Right atrium auricular region (tissue), 2 donors: ENCODE measurements at regions not wholly inside any gene's neighbourhood (a gene's known extent, or its start where the extent isn't known, plus 50 kb on each side); places are given as distances from the start of the nearest gene placed in this dataset.

Experiments used
- DNase-seq: peaks from one replicate; pipeline ENCODE4 v3.0.0-alpha.2; 2019; ENCODE audit warnings: low spot score
- H3K27ac ChIP-seq, 2 donors: fragments of 200-600 bp; sonication (generic); 1 replicate in 1 of 2; 2 replicates in 1 of 2; pipeline ENCODE4 v1.5.1; 2016 to 2019
- H3K27me3 ChIP-seq, 2 donors: fragments of 200-600 bp; sonication (generic); one replicate each; pipeline versions ENCODE4 v1.5.1 to v1.6.0; 2017 to 2019
- H3K36me3 ChIP-seq: fragments of 200-600 bp; sonication (generic); one replicate; pipeline ENCODE4 v1.5.1; 2016
- H3K4me1 ChIP-seq, 2 donors: fragments of 200-600 bp; sonication (generic); one replicate each; pipeline versions ENCODE4 v1.5.1 to v1.6.0; 2017 to 2019
- H3K4me3 ChIP-seq, 2 donors: fragments of 200-600 bp; sonication (generic); 1 replicate in 1 of 2; 2 replicates in 1 of 2; pipeline ENCODE4 v1.5.1; 2017 to 2019; ENCODE audit warnings: mild to moderate bottlenecking in 1 of 2, moderate library complexity in 1 of 2
- H3K9me3 ChIP-seq, 2 donors: fragments of 200-600 bp; sonication (generic); one replicate each; pipeline ENCODE4 v1.5.1; 2019
- CTCF ChIP-seq, 2 donors: fragments of 200-600 bp; sonication (generic); IDR thresholded peaks; one replicate each; pipeline ENCODE4 v1.5.1; 2019; ENCODE audit warnings: antibody characterized with exemption in 2 of 2

- Histone ChIP-seq H3K9me3 (no peaks in the 10 kb centered on the region), H3K27me3 (no peaks in the 10 kb centered on the region), H3K4me1 (no peaks in the 10 kb centered on the region), H3K36me3 (no peaks in the 10 kb centered on the region), H3K27ac (no peak overlapping the region), H3K4me3 (no peak overlapping the region)
- TF ChIP-seq CTCF (IDR thresholded peaks at IDR 0.05), result no peak
- no peak for DNase-seq
Observed at GRCh38 chr5:74462356-74462755, 178.2 kb downstream of the ENC1 start.

- Histone ChIP-seq H3K36me3 (no peaks in the 10 kb centered on the region), H3K9me3 (no peaks in the 10 kb centered on the region), H3K4me3 (no peak overlapping the region), H3K4me1 (no peaks in the 10 kb centered on the region), H3K27ac (no peak overlapping the region), H3K27me3 (no peaks in the 10 kb centered on the region)
- TF ChIP-seq CTCF (IDR thresholded peaks at IDR 0.05), result no peak
- no peak for DNase-seq
Observed at GRCh38 chr5:74461251-74461650, 179.3 kb downstream of the ENC1 start.

- DNase-seq, result no peak
- Histone ChIP-seq H3K4me3 (no peak overlapping the region), H3K9me3 (no peaks in the 10 kb centered on the region), H3K27ac (no peak overlapping the region), H3K27me3 (no peaks in the 10 kb centered on the region), H3K4me1 (no peaks in the 10 kb centered on the region), H3K36me3 (no peaks in the 10 kb centered on the region)
- TF ChIP-seq CTCF (IDR thresholded peaks at IDR 0.05), result no peak
Observed at GRCh38 chr5:74460694-74461093, 179.8 kb downstream of the ENC1 start.

- Histone ChIP-seq H3K27ac (no peak overlapping the region), H3K4me1 (no peaks in the 10 kb centered on the region), H3K27me3 (no peaks in the 10 kb centered on the region), H3K36me3 (no peaks in the 10 kb centered on the region), H3K9me3 (no peaks in the 10 kb centered on the region), H3K4me3 (no peak overlapping the region)
- no peak for TF ChIP-seq CTCF (IDR thresholded peaks at IDR 0.05)
- DNase-seq, result no peak
Observed at GRCh38 chr5:74459984-74460383, 180.5 kb downstream of the ENC1 start.

GRCh38 chr5:74457876-74458275, 182.7 kb downstream of the ENC1 start:
- no peaks in the 10 kb centered on the region for H3K9me3 ChIP-seq
- TF ChIP-seq CTCF (IDR thresholded peaks at IDR 0.05), result no peak
- H3K4me3 ChIP-seq, result no peak overlapping the region
- H3K27ac ChIP-seq, result no peak overlapping the region
- H3K36me3 ChIP-seq, result no peaks in the 10 kb centered on the region
- no peaks in the 10 kb centered on the region for H3K27me3 ChIP-seq
- no peak for DNase-seq
- no peaks in the 10 kb centered on the region for H3K4me1 ChIP-seq

GRCh38 chr5:74454263-74455030, 186.1 kb downstream of the ENC1 start:
- Histone ChIP-seq H3K4me3 (no peak overlapping the region), H3K36me3 (no peaks in the 10 kb centered on the region), H3K4me1 (no peaks in the 10 kb centered on the region), H3K27me3 (no peaks in the 10 kb centered on the region), H3K27ac (no peak overlapping the region), H3K9me3 (no peaks in the 10 kb centered on the region)
- TF ChIP-seq CTCF (IDR thresholded peaks at IDR 0.05), result no peak
- DNase-seq, result no peak
